Ovary (tissue), 7 donors: ENCODE measurements at regions not wholly inside any gene's neighbourhood (a gene's known extent, or its start where the extent isn't known, plus 50 kb on each side); places are given as distances from the start of the nearest gene placed in this dataset.
A peak's percentile ranks its signal among the peaks of the same experiment; 100 is the strongest.

Experiments used
- DNase-seq, 5 donors: peaks; one replicate each; pipeline ENCODE4 v3.0.0-alpha.2; 2019 to 2020
- H3K27ac ChIP-seq, 2 donors: fragments of 200-600 bp; one replicate each; pipeline versions ENCODE4 v1.5.1 to v1.8.0; 2019 to 2022
- H3K27me3 ChIP-seq: fragments of 200-600 bp; one replicate; pipeline ENCODE4 v1.8.0; 2022
- H3K36me3 ChIP-seq: fragments of 200-600 bp; sonication (generic); one replicate; pipeline ENCODE4 v1.5.1; 2019
- H3K4me1 ChIP-seq: one replicate; pipeline ENCODE4 v1.8.1; 2013; ENCODE audit warnings: mild to moderate bottlenecking, moderate library complexity; ENCODE audit not compliant: insufficient read depth
- H3K4me3 ChIP-seq: fragments of 200-600 bp; sonication (generic); one replicate; pipeline ENCODE4 v1.5.1; 2017
- H3K9me3 ChIP-seq, 2 donors: fragments of 200-600 bp in 1 of 2; sonication (generic) in 1 of 2; one replicate each; pipeline versions ENCODE4 v1.5.1 to v1.8.1; 2013 to 2019; ENCODE audit warnings: mild to moderate bottlenecking in 1 of 2, moderate library complexity in 1 of 2
- EP300 ChIP-seq: sonication (generic); formaldehyde crosslinking; IDR thresholded peaks from one replicate; pipeline ENCODE4 v1.6.1; 2017; ENCODE audit warnings: antibody characterized with exemption
- POLR2A ChIP-seq: fragments of 450-650 bp; IDR thresholded peaks from one replicate; pipeline ENCODE4 v1.6.1; 2017; ENCODE audit warnings: antibody characterized with exemption, mild to moderate bottlenecking, moderate library complexity
- WGBS, 3 donors: extraction: QIAGEN DNeasy Blood & Tissue Kit in 1 of 3; methylation state at CpG; one replicate each; pipeline versions ENCODE4 v1.1.5 to v1.1.7; 2013 to 2017; 5-methylcytosine and 5-hydroxymethylcytosine counted together
- intact Hi-C, 4 donors: fragments of 100-400 bp; cut with DNase I; formaldehyde crosslinking; loops; one replicate each; pipeline versions ENCODE4 v1.11.0 to v1.15.1; 2022 to 2023
- TF ChIP-seq, protein P1 (sequence below), 3 donors: fragments of 450-650 bp in 2 of 3; fragments of 200-600 bp in 1 of 3; IDR thresholded peaks; one replicate each; pipeline versions ENCODE4 v1.5.1 to v1.8.0; 2016 to 2022; ENCODE audit warnings: antibody characterized with exemption in 3 of 3, mild to moderate bottlenecking in 1 of 3
- donor health status: DM: no; HTN: no; CAD: no; lungs with moderate emphysema.
- donor health status: DM: no; HTN: no; CAD: no.
- donor health status: Bipolar disorder and iron deficiency.
- donor health status: DM: no; HTN: no; CAD: no.
- donor health status: DM: yes; HTN: yes; CAD: no.

DNA sequence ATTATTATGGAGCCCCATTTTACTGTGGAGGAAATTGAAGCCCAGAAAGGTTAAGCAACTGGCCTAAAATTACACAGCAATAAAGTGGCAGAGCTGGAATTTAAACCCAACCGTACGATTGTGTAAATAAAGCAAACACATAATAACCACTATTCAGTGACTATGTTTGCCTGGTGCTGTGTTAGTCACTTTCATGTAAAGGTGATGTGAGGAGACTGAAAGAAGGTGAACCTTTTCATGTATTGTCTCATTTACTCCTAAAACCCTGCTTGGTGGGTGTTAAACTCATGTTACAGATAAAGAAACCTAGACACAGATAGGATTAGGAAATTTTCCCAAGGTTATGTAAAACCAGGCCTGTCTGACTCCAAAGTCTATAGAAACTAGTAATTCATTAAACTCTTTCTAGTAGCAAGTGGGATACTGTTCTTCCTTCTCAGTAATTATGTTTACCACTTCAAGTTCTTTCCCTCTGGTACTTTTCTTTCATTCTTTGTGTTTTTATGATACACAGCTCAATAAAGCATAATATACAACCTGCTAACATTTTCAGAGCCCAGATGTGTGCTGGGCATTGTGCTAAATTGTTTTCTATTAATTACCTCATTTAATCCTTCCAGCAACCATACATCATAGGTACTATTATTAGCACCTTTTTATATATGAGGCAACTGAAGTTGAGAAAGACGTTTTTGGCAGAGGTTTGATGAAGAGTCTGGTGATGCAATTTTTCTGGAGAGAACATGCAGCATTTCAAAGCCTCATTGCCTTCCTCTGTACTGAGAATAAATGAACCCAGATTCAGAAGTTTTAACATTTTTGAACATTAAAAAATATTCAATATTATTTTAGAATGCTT, 202.7 kb downstream of the SPRY1 start:
- H3K4me3 ChIP-seq: no peak overlapping the region

DNA sequence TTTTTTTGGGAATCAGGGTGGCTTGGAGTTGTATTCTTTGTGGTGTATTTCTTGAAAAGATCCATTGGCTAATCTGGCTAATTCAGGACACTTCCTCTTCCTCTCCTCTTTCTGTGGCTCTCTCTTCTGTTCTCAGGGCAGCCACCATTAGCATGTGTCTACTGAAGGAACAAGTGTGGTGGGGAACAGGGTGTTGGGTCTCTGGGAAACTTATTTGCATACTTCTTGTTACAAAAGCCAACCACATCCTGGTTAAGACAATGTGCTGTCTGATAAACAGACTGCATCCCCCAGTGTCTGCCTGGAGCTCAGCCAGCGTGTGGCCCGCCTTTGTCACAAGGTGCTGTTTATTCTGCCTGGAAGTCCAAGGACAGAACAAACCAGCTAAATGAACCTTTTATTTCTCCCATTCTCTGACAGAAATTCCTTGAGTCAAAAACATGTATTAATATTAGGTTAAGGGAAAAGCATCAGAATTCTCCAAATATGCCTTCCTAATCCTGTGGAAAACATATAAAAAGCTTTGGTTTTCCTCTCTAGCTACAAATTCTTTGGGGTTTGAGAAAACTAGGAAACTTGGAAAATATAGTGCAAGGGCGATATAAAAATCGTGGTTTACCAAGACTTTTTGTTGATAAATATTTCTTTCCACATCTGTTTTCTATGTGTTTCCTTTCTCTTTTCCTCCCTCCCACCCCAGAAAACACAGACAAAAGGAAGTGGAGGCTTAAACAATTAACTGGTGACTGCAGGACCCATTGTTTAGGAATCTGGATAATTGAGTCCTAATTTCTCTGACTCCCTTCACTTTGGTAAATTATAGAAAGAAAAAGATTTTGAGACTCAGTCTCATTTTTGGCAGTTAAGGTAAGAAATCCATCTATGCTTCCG, 203.6 kb downstream of the SPRY1 start:
- H3K4me3 ChIP-seq: no peak overlapping the region
- H3K27ac ChIP-seq: no peak overlapping the region
- no peaks in the 10 kb centered on the region for H3K27me3 ChIP-seq
- TF ChIP-seq POLR2A: no peak
- no peak for TF ChIP-seq EP300
- peak; percentile 31 to 77 (median 59) for DNase-seq
- 21 to 33% (median 30%) methylated on average over 5 of the region's 5 CpGs for WGBS, 3 donors
- intact Hi-C loops: no loop called here
- H3K9me3 ChIP-seq: no peaks in the 10 kb centered on the region
- no peaks in the 10 kb centered on the region for H3K36me3 ChIP-seq
- no peaks in the 10 kb centered on the region for H3K4me1 ChIP-seq

More for the DNA sequence above, 202.7 kb downstream of the SPRY1 start:
- no peaks in the 10 kb centered on the region for H3K27me3 ChIP-seq
- no peaks in the 10 kb centered on the region for H3K9me3 ChIP-seq
- no peaks in the 10 kb centered on the region for H3K36me3 ChIP-seq
- H3K4me1 ChIP-seq: no peaks in the 10 kb centered on the region
- peak in 1 of 5 donors; percentile 25 for DNase-seq
- 72 to 80% (median 77%) methylated on average over 3 of the region's 3 CpGs for WGBS, 3 donors
- intact Hi-C loops: no loop called here
- TF ChIP-seq, protein P1, sequence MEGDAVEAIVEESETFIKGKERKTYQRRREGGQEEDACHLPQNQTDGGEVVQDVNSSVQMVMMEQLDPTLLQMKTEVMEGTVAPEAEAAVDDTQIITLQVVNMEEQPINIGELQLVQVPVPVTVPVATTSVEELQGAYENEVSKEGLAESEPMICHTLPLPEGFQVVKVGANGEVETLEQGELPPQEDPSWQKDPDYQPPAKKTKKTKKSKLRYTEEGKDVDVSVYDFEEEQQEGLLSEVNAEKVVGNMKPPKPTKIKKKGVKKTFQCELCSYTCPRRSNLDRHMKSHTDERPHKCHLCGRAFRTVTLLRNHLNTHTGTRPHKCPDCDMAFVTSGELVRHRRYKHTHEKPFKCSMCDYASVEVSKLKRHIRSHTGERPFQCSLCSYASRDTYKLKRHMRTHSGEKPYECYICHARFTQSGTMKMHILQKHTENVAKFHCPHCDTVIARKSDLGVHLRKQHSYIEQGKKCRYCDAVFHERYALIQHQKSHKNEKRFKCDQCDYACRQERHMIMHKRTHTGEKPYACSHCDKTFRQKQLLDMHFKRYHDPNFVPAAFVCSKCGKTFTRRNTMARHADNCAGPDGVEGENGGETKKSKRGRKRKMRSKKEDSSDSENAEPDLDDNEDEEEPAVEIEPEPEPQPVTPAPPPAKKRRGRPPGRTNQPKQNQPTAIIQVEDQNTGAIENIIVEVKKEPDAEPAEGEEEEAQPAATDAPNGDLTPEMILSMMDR (IDR thresholded peaks at IDR 0.05): no peak
- TF ChIP-seq POLR2A: no peak
- TF ChIP-seq EP300: no peak
- no peak overlapping the region for H3K27ac ChIP-seq

DNA sequence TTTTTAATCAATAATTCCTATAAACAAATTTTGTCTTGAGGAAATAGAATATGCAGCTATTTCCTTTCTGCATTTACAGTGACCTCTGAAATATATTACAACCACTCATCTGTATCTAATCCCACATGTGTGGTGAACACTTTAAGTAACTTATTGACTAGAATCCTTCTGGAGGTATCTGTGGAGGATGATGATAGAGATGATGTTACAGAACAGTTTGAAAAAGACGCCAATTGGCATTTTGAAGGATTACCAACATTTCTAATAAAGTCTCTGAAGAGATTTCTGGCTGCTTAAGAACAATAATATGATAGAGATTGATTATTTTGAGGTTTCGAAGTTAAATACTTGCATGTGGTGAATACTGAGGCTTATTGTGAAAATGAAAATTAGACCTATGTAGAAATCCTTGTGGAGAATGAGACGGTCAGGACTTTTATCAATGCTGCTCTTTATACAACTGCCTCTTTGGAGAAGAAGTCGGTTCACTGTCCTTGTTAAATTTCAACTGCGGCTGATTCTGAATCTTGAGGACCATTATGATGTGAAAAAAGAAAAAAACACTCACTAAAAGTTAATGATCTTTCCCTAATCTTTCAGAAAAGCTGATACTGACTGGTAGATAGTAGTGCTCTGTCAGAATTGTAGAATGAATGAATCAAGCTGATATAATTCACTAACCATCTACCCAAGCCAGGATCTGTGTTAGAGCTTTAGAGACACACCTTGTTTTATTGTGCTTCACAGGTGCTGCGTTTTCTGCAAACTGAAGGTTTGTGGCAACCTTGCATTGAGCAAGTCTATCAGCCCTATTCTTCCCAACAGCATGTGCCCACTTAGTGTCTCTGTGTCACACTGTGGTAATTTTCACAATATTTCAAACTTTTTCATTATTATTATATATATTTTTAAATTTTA, 204.7 kb downstream of the SPRY1 start:
- no peak overlapping the region for H3K4me3 ChIP-seq
- H3K36me3 ChIP-seq: no peaks in the 10 kb centered on the region
- no peaks in the 10 kb centered on the region for H3K9me3 ChIP-seq
- DNase-seq: no peak
- intact Hi-C loops: no loop called here
- H3K27me3 ChIP-seq: no peaks in the 10 kb centered on the region
- H3K27ac ChIP-seq: no peak overlapping the region
- no peaks in the 10 kb centered on the region for H3K4me1 ChIP-seq
- WGBS, 3 donors: 89 to 92% (median 89%) methylated on average over 6 of the region's 6 CpGs
- TF ChIP-seq EP300: no peak
- no peak for TF ChIP-seq POLR2A
- TF ChIP-seq, protein P1 (IDR thresholded peaks at IDR 0.05): no peak

DNA sequence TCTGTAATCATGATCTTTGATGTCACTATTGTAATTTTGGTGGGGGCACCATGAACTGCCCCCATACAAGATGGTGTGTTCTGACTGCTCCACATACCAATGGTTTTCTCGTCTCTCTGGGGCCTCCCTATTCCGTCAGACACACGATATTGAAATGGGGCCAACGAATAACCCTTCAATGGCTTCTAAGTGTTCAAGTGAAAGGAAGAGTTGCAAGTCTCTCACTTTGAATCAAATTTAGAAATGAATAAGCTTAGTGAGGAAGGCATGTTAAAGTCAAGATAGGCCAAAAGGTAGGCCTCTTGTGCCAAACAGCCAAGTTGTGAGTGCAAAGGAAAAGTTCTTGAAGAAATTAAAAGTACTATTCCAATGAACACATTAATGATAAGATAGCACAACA, 205.4 kb downstream of the SPRY1 start:
- TF ChIP-seq EP300 (no peak), POLR2A (no peak)
- TF ChIP-seq, protein P1 (IDR thresholded peaks at IDR 0.05): no peak
- intact Hi-C loops: no loop called here
- no peak overlapping the region for H3K27ac ChIP-seq
- H3K9me3 ChIP-seq: no peaks in the 10 kb centered on the region
- H3K4me3 ChIP-seq: no peak overlapping the region
- H3K27me3 ChIP-seq: no peaks in the 10 kb centered on the region
- 94 to 99% (median 97%) methylated on average over 4 of the region's 4 CpGs for WGBS, 3 donors
- H3K4me1 ChIP-seq: no peaks in the 10 kb centered on the region
- H3K36me3 ChIP-seq: no peaks in the 10 kb centered on the region
- no peak for DNase-seq
